H4 (cell line): ENCODE measurements at regions not wholly inside any gene's neighbourhood (a gene's known extent, or its start where the extent isn't known, plus 50 kb on each side); places are given as distances from the start of the nearest gene placed in this dataset.

Source experiments
- DNase-seq: peaks from one replicate; pipeline ENCODE4 v3.0.0-alpha.2; 2015; ENCODE audit warnings: low spot score

- DNase-seq, result no peak
These were observed 374.4 kb upstream of the DDI1 start for GRCh38 chr11:103661991-103662390.

GRCh38 chr11:103662880-103663279 is 373.6 kb upstream of the DDI1 start:
- DNase-seq, result no peak

- DNase-seq, result no peak
These were observed 367.6 kb upstream of the DDI1 start for GRCh38 chr11:103668859-103669258.

- no peak for DNase-seq
These were observed 365.2 kb upstream of the DDI1 start for GRCh38 chr11:103671143-103671651.

- no peak for DNase-seq
These were observed 362.7 kb upstream of the DDI1 start for GRCh38 chr11:103673773-103674172.

- DNase-seq, result no peak
These were observed 360.0 kb upstream of the DDI1 start for GRCh38 chr11:103676413-103676812.

- DNase-seq, result no peak
These were observed 355.6 kb upstream of the DDI1 start for GRCh38 chr11:103680826-103681225.

- DNase-seq, result no peak
These were observed 354.6 kb upstream of the DDI1 start for GRCh38 chr11:103681855-103682254.

GRCh38 chr11:103682318-103683184 is 353.9 kb upstream of the DDI1 start:
- peak; percentile 82 for DNase-seq

GRCh38 chr11:103683576-103683975 is 352.9 kb upstream of the DDI1 start:
- no peak for DNase-seq

- no peak for DNase-seq
These were observed 347.5 kb upstream of the DDI1 start for GRCh38 chr11:103688924-103689323.

- no peak for DNase-seq
These were observed 346.1 kb upstream of the DDI1 start for GRCh38 chr11:103690356-103690755.

- no peak for DNase-seq
These were observed 340.3 kb upstream of the DDI1 start for GRCh38 chr11:103696123-103696522.

GRCh38 chr11:103699216-103699615 is 337.2 kb upstream of the DDI1 start:
- no peak for DNase-seq

GRCh38 chr11:103699656-103700055 is 336.8 kb upstream of the DDI1 start:
- no peak for DNase-seq

GRCh38 chr11:103700622-103701021 is 335.8 kb upstream of the DDI1 start:
- DNase-seq, result no peak

GRCh38 chr11:103703437-103703836 is 333.0 kb upstream of the DDI1 start:
- no peak for DNase-seq

GRCh38 chr11:103703954-103704353 is 332.5 kb upstream of the DDI1 start:
- no peak for DNase-seq

- no peak for DNase-seq
These were observed 330.8 kb upstream of the DDI1 start for GRCh38 chr11:103705642-103706041.

GRCh38 chr11:103709371-103709770 is 327.1 kb upstream of the DDI1 start:
- DNase-seq, result no peak

GRCh38 chr11:103714246-103714645 is 322.2 kb upstream of the DDI1 start:
- DNase-seq, result no peak

- DNase-seq, result no peak
These were observed 320.1 kb upstream of the DDI1 start for GRCh38 chr11:103716363-103716762.

- no peak for DNase-seq
These were observed 309.2 kb upstream of the DDI1 start for GRCh38 chr11:103727262-103727661.

GRCh38 chr11:103729617-103730016 is 306.8 kb upstream of the DDI1 start:
- DNase-seq, result no peak
